ENCODE measurements at regions not wholly inside any gene's neighbourhood (a gene's known extent, or its start where the extent isn't known, plus 50 kb on each side); places are given as distances from the start of the nearest gene placed in this dataset.
"Not testable (repeated sequence)": the region's sequence is repeated elsewhere in the genome, so short reads cannot be mapped to it uniquely, and the experiment has no call there.

- no peak for DNase-seq
These were observed 989.8 kb downstream of the ADGRL2 start for GRCh38 chr1:82790556-82790955.

- DNase-seq, result no peak
These were observed 987.9 kb downstream of the ADGRL2 start for GRCh38 chr1:82788660-82789059.

GRCh38 chr1:82788038-82788437, 987.3 kb downstream of the ADGRL2 start:
- DNase-seq, result no peak

GRCh38 chr1:82786883-82787282, 986.1 kb downstream of the ADGRL2 start:
- DNase-seq, result no peak

- DNase-seq, result no peak
These were observed 984.6 kb downstream of the ADGRL2 start for GRCh38 chr1:82785268-82785790.

GRCh38 chr1:82783044-82783443, 982.3 kb downstream of the ADGRL2 start:
- no peak for DNase-seq

- no peak for DNase-seq
These were observed 981.9 kb downstream of the ADGRL2 start for GRCh38 chr1:82782599-82782998.

- no peak for DNase-seq
These were observed 977.9 kb downstream of the ADGRL2 start for GRCh38 chr1:82778612-82779011.

GRCh38 chr1:82777240-82777639, 976.5 kb downstream of the ADGRL2 start:
- DNase-seq, result no peak

- DNase-seq, result not testable (repeated sequence)
These were observed 976.0 kb downstream of the ADGRL2 start for GRCh38 chr1:82776730-82777129.

- peak; percentile 32 to 65 for DNase-seq
These were observed 974.8 kb downstream of the ADGRL2 start for GRCh38 chr1:82775406-82776000.

- no peak for DNase-seq
These were observed 962.2 kb downstream of the ADGRL2 start for GRCh38 chr1:82762829-82763532.

GRCh38 chr1:82759035-82759434, 958.3 kb downstream of the ADGRL2 start:
- no peak for DNase-seq

GRCh38 chr1:82755671-82756070, 954.9 kb downstream of the ADGRL2 start:
- no peak for DNase-seq

GRCh38 chr1:82755191-82755590, 954.5 kb downstream of the ADGRL2 start:
- no peak for DNase-seq

GRCh38 chr1:82752046-82752445, 951.3 kb downstream of the ADGRL2 start:
- DNase-seq, result no peak

GRCh38 chr1:82733645-82734044, 932.9 kb downstream of the ADGRL2 start:
- no peak for DNase-seq

- no peak for DNase-seq
These were observed 930.5 kb downstream of the ADGRL2 start for GRCh38 chr1:82731216-82731615.

GRCh38 chr1:82728206-82728605, 927.5 kb downstream of the ADGRL2 start:
- no peak for DNase-seq

- DNase-seq, result no peak
These were observed 923.5 kb downstream of the ADGRL2 start for GRCh38 chr1:82724246-82724645.

- DNase-seq, result no peak
These were observed 921.9 kb downstream of the ADGRL2 start for GRCh38 chr1:82722608-82723007.

- DNase-seq, result no peak
These were observed 921.0 kb downstream of the ADGRL2 start for GRCh38 chr1:82721702-82722101.

GRCh38 chr1:82718719-82719419, 918.1 kb downstream of the ADGRL2 start:
- DNase-seq, result no peak

GRCh38 chr1:82710091-82710490, 909.4 kb downstream of the ADGRL2 start:
- no peak for DNase-seq
